ENCODE measurements at regions not wholly inside any gene's neighbourhood (a gene's known extent, or its start where the extent isn't known, plus 50 kb on each side); places are given as distances from the start of the nearest gene placed in this dataset.

DNA sequence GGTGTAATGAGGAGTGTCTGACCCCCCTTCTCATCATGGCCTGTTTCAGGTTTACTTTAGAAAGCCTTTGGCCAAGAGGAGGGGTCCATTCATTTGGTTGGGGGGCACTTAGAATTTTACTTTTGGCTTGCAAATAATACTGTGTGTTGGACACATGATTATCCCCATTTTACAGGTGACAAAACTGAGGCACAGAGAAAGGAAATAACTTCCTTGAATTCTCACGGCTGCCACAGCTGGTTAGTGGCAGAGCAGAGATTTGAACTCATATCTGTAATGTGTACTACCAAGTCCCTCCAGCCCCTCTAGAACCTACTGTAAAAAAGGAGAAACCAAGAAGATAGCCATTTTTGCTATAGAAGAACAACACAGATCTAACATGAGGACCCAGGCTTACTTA lies 124.8 kb upstream of the NDUFV2 start:
- H3K9me3 Mint-ChIP-seq (ENCODE audit: unreplicated experiment): peaks cover 8% of the 10 kb centered on the region
- DNase-seq: no peak
- H3K4me1 ChIP-seq: peaks cover 18% of the 10 kb centered on the region
- H3K27me3 ChIP-seq (replicated peaks; ENCODE audit: control insufficient read depth, insufficient read depth, low read length): no peaks in the 10 kb centered on the region
- ChIA-PET POLR2A (no interaction called here), CTCF (no interaction called here)
- H3K4me3 ChIP-seq (ENCODE audit: low read depth, low read length): no peak overlapping the region
- H3K27me3 Mint-ChIP-seq (ENCODE audit: insufficient read depth, unreplicated experiment): no peaks in the 10 kb centered on the region
- no peak overlapping the region for H3K4me3 Mint-ChIP-seq (ENCODE audit: unreplicated experiment)
- H3K4me1 Mint-ChIP-seq (ENCODE audit: low read depth, unreplicated experiment): peaks cover 15% of the 10 kb centered on the region
- TF ChIP-seq, protein P1, sequence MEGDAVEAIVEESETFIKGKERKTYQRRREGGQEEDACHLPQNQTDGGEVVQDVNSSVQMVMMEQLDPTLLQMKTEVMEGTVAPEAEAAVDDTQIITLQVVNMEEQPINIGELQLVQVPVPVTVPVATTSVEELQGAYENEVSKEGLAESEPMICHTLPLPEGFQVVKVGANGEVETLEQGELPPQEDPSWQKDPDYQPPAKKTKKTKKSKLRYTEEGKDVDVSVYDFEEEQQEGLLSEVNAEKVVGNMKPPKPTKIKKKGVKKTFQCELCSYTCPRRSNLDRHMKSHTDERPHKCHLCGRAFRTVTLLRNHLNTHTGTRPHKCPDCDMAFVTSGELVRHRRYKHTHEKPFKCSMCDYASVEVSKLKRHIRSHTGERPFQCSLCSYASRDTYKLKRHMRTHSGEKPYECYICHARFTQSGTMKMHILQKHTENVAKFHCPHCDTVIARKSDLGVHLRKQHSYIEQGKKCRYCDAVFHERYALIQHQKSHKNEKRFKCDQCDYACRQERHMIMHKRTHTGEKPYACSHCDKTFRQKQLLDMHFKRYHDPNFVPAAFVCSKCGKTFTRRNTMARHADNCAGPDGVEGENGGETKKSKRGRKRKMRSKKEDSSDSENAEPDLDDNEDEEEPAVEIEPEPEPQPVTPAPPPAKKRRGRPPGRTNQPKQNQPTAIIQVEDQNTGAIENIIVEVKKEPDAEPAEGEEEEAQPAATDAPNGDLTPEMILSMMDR (IDR thresholded peaks at IDR 0.05; ENCODE audit: insufficient read depth in 1 of 2, low read depth in 1 of 2, low read length in 1 of 2, severe bottlenecking in 1 of 2, unreplicated experiment in 1 of 2): no peak
- peaks cover 5% of the 10 kb centered on the region for H3K36me3 Mint-ChIP-seq (ENCODE audit: insufficient read depth, unreplicated experiment)
- intact Hi-C loops (cut with micrococcal nuclease; ENCODE audit: unreplicated experiment): no loop called here
- H3K9me3 ChIP-seq: peaks cover 18% of the 10 kb centered on the region; the same call in 1 of the 2 replicates
- H3K36me3 ChIP-seq (ENCODE audit: control insufficient read depth, insufficient read depth, low read length): no peaks in the 10 kb centered on the region
- no TSS peak for BruUV-seq (replicated peaks)
- H3K27ac Mint-ChIP-seq (ENCODE audit: unreplicated experiment): no peak overlapping the region

DNA sequence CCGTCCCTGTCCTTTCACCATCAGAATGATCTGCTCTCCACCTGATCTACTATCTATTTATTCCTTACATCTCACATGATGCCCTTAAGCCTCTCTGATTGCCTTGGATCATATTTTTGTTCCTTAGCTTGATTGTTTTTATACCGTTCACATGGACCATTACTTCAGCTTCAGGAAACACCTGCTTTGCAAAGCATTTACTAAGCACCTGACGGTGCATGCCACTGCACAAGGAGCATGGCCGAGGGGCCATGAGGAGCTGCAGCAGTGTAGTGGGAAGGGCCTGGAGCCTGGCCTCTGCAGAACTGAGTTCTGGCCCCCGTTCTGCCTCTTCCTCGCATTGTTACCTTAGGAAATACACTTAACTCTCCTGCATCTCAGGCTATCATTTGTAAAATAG lies 124.1 kb upstream of the NDUFV2 start:
- BruUV-seq (replicated peaks): no TSS peak
- no peaks in the 10 kb centered on the region for H3K27me3 Mint-ChIP-seq (ENCODE audit: insufficient read depth, unreplicated experiment)
- H3K4me1 Mint-ChIP-seq (ENCODE audit: low read depth, unreplicated experiment): peaks cover 15% of the 10 kb centered on the region
- H3K4me3 Mint-ChIP-seq (ENCODE audit: unreplicated experiment): no peak overlapping the region
- H3K27me3 ChIP-seq (replicated peaks; ENCODE audit: control insufficient read depth, insufficient read depth, low read length): no peaks in the 10 kb centered on the region
- peaks cover 5% of the 10 kb centered on the region for H3K36me3 Mint-ChIP-seq (ENCODE audit: insufficient read depth, unreplicated experiment)
- peaks cover 18% of the 10 kb centered on the region; the same call in 1 of the 2 replicates for H3K9me3 ChIP-seq
- H3K36me3 ChIP-seq (ENCODE audit: control insufficient read depth, insufficient read depth, low read length): no peaks in the 10 kb centered on the region
- H3K9me3 Mint-ChIP-seq (ENCODE audit: unreplicated experiment): peaks cover 1% of the 10 kb centered on the region
- ChIA-PET POLR2A (no interaction called here), CTCF (interaction anchor here (0.8 to 1.1 kb wide), 2 partner anchors 9 to 319 kb away, joined by 3 read pairs; no protein-coding TSS in a partner anchor)
- H3K4me1 ChIP-seq: peaks cover 18% of the 10 kb centered on the region
- no peak overlapping the region for H3K27ac Mint-ChIP-seq (ENCODE audit: unreplicated experiment)
- TF ChIP-seq, protein P1 (IDR thresholded peaks at IDR 0.05; ENCODE audit: insufficient read depth in 1 of 2, low read depth in 1 of 2, low read length in 1 of 2, severe bottlenecking in 1 of 2, unreplicated experiment in 1 of 2): no peak
- no peak for DNase-seq
- H3K4me3 ChIP-seq (ENCODE audit: low read depth, low read length): no peak overlapping the region
- intact Hi-C loops (cut with micrococcal nuclease; ENCODE audit: unreplicated experiment): no loop called here

DNA sequence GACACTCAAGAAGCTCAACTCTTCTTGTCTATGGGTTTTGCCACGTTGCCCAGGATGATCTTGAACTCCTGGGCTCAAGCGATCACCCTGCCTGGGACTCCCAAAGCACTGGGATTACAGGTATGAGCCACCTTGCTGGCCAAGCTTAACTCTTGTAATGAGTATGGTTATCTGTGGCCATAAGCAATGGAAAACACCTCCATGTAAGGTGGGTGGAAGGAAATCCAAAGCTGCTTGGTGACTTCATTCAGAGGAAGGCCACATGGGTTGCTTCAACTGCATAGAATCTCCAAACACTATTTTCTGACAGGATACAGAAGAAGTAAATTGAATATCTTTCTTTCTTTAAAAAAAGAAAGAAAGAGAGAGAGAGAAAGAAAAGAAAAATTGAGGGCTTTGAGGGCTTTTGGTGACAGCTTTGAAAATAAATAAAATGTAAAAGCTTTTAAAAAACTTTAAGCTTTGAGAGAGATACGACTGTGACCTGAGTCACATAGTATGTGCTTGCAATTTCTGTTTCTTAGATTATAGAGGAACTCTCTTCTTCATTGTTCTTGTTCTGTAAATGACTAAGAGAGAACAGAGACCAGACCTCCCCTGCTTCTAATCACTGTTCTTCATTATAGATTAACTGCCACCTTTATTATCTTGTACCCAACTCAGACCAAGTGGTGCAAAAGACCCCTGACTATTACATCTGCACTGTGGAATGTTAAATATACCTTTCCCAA lies 123.1 kb upstream of the NDUFV2 start:
- TF ChIP-seq, protein P1 (IDR thresholded peaks at IDR 0.05; ENCODE audit: insufficient read depth in 1 of 2, low read depth in 1 of 2, low read length in 1 of 2, severe bottlenecking in 1 of 2, unreplicated experiment in 1 of 2): no peak
- POLR2A ChIA-PET: no interaction called here
- Mint-ChIP-seq H3K36me3 (ENCODE audit: insufficient read depth, unreplicated experiment) (peaks cover 2% of the 10 kb centered on the region), H3K27ac (ENCODE audit: unreplicated experiment) (peak overlapping the region; percentile 34), H3K9me3 (ENCODE audit: unreplicated experiment) (no peaks in the 10 kb centered on the region), H3K27me3 (ENCODE audit: insufficient read depth, unreplicated experiment) (no peaks in the 10 kb centered on the region), H3K4me1 (ENCODE audit: low read depth, unreplicated experiment) (peaks cover 15% of the 10 kb centered on the region), H3K4me3 (ENCODE audit: unreplicated experiment) (no peak overlapping the region)
- Histone ChIP-seq H3K9me3 (peaks cover 12% of the 10 kb centered on the region; the same call in 1 of the 2 replicates), H3K36me3 (ENCODE audit: control insufficient read depth, insufficient read depth, low read length) (no peaks in the 10 kb centered on the region), H3K4me1 (peaks cover 18% of the 10 kb centered on the region), H3K4me3 (ENCODE audit: low read depth, low read length) (no peak overlapping the region), H3K27me3 (replicated peaks; ENCODE audit: control insufficient read depth, insufficient read depth, low read length) (no peaks in the 10 kb centered on the region)
- BruUV-seq (replicated peaks): no TSS peak
- intact Hi-C loops (cut with micrococcal nuclease; ENCODE audit: unreplicated experiment): no loop called here
- DNase-seq: no peak
- CTCF ChIA-PET: interaction anchor here (0.6 to 1.1 kb wide), 2 partner anchors 8 to 249 kb away, joined by 3 read pairs; no protein-coding TSS in a partner anchor
